Cardiac septum (tissue), 1 donor: ENCODE measurements at regions not wholly inside any gene's neighbourhood (a gene's known extent, or its start where the extent isn't known, plus 50 kb on each side); places are given as distances from the start of the nearest gene placed in this dataset.

Experiments used
- DNase-seq: peaks from one replicate; pipeline ENCODE4 v3.0.0-alpha.2; 2020; ENCODE audit warnings: low spot score
- intact Hi-C: fragments of 100-400 bp; cut with DNase I; formaldehyde crosslinking; loops from one replicate; pipeline ENCODE4 v1.14.0; 2022
- donor health status: DM: no; HTN: no; CAD: no.

- DNase-seq: no peak
- intact Hi-C loops: no loop called here
These were observed 211.9 kb upstream of the IL12A start for GRCh38 chr3:159776779-159777178.

- DNase-seq: no peak
- intact Hi-C loops: no loop called here
These were observed 208.8 kb upstream of the IL12A start for GRCh38 chr3:159779883-159780282.

GRCh38 chr3:159781867-159782266 is 206.8 kb upstream of the IL12A start:
- no peak for DNase-seq
- intact Hi-C loops: no loop called here

GRCh38 chr3:159782724-159783421 is 205.8 kb upstream of the IL12A start:
- intact Hi-C loops: no loop called here
- DNase-seq: no peak

GRCh38 chr3:159783780-159784742 is 204.6 kb upstream of the IL12A start:
- DNase-seq: no peak
- intact Hi-C loops: no loop called here

GRCh38 chr3:159785273-159785708 is 203.3 kb upstream of the IL12A start:
- no peak for DNase-seq
- intact Hi-C loops: no loop called here

- intact Hi-C loops: no loop called here
- DNase-seq: no peak
These were observed 202.0 kb upstream of the IL12A start for GRCh38 chr3:159786489-159787177.

- intact Hi-C loops: no loop called here
- no peak for DNase-seq
These were observed 201.5 kb upstream of the IL12A start for GRCh38 chr3:159787178-159787574.

- intact Hi-C loops: no loop called here
- DNase-seq: no peak
These were observed 200.8 kb upstream of the IL12A start for GRCh38 chr3:159787794-159788205.

- intact Hi-C loops: no loop called here
- DNase-seq: no peak
These were observed 200.3 kb upstream of the IL12A start for GRCh38 chr3:159788291-159788690.

- intact Hi-C loops: no loop called here
- DNase-seq: no peak
These were observed 199.6 kb upstream of the IL12A start for GRCh38 chr3:159789017-159789416.

GRCh38 chr3:159789742-159790635 is 198.6 kb upstream of the IL12A start:
- DNase-seq: no peak
- intact Hi-C loops: no loop called here

GRCh38 chr3:159791336-159791735 is 197.3 kb upstream of the IL12A start:
- no peak for DNase-seq
- intact Hi-C loops: no loop called here

GRCh38 chr3:159792070-159792469 is 196.6 kb upstream of the IL12A start:
- intact Hi-C loops: no loop called here
- no peak for DNase-seq

- intact Hi-C loops: loop anchor here (2.0 to 5.0 kb wide), 2 partner anchors 30 to 83 kb away; no protein-coding TSS in a partner anchor
- DNase-seq: no peak
These were observed 193.6 kb upstream of the IL12A start for GRCh38 chr3:159795042-159795441.

GRCh38 chr3:159795681-159796175 is 192.9 kb upstream of the IL12A start:
- intact Hi-C loops: loop anchor here (2.0 to 5.0 kb wide), 2 partner anchors 31 to 83 kb away; no protein-coding TSS in a partner anchor
- no peak for DNase-seq

- no peak for DNase-seq
- intact Hi-C loops: loop anchor here (5.0 kb wide), 1 partner anchor 84 kb away; no protein-coding TSS in a partner anchor
These were observed 192.4 kb upstream of the IL12A start for GRCh38 chr3:159796226-159796625.

GRCh38 chr3:159796744-159797143 is 191.9 kb upstream of the IL12A start:
- intact Hi-C loops: loop anchor here (5.0 kb wide), 1 partner anchor 84 kb away; no protein-coding TSS in a partner anchor

GRCh38 chr3:159797771-159798170 is 190.9 kb upstream of the IL12A start:
- no peak for DNase-seq
- intact Hi-C loops: loop anchor here (5.0 kb wide), 1 partner anchor 85 kb away; no protein-coding TSS in a partner anchor

More at GRCh38 chr3:159796744-159797143, 191.9 kb upstream of the IL12A start:
- no peak for DNase-seq
